H9 (cell line): ENCODE measurements at regions not wholly inside any gene's neighbourhood (a gene's known extent, or its start where the extent isn't known, plus 50 kb on each side); places are given as distances from the start of the nearest gene placed in this dataset.

ENCODE experiments used
- DNase-seq: peaks from one replicate; pipeline ENCODE4 v3.0.0-alpha.2; 2017
- H2AFZ ChIP-seq: one replicate; pipeline ENCODE4 v1.6.1; 2013; ENCODE audit warnings: mild to moderate bottlenecking, low read length, control low read depth, moderate library complexity
- H2AK5ac ChIP-seq: 2 replicates; pipeline ENCODE4 v1.6.1; 2013; ENCODE audit warnings: low read length, control low read depth, mixed read lengths; ENCODE audit not compliant: insufficient read length
- H2BK120ac ChIP-seq: one replicate; pipeline ENCODE4 v1.6.1; 2013; ENCODE audit warnings: low read depth, mild to moderate bottlenecking, low read length, control low read depth, inconsistent platforms; ENCODE audit not compliant: poor library complexity, severe bottlenecking
- H2BK12ac ChIP-seq: 2 replicates; pipeline ENCODE4 v1.6.1; 2013; ENCODE audit warnings: low read length, control low read depth, mixed read lengths, low read depth; ENCODE audit not compliant: insufficient read length
- H2BK15ac ChIP-seq: 2 replicates; pipeline ENCODE4 v1.6.1; 2013; ENCODE audit warnings: low read depth, low read length, control low read depth
- H2BK20ac ChIP-seq: one replicate; pipeline ENCODE4 v1.6.1; 2013; ENCODE audit warnings: low read depth, mild to moderate bottlenecking, low read length, control low read depth, inconsistent platforms; ENCODE audit not compliant: poor library complexity, severe bottlenecking
- H2BK5ac ChIP-seq: 2 replicates; pipeline ENCODE4 v1.6.1; 2013; ENCODE audit warnings: low read length, control low read depth, mixed read lengths; ENCODE audit not compliant: insufficient read length
- H3K14ac ChIP-seq: 2 replicates; pipeline ENCODE4 v1.6.1; 2013; ENCODE audit warnings: low read length, control low read depth; ENCODE audit not compliant: insufficient read depth
- H3K18ac ChIP-seq: 2 replicates; pipeline ENCODE4 v1.6.1; 2013; ENCODE audit warnings: low read depth, mild to moderate bottlenecking, mixed read lengths, low read length, control low read depth; ENCODE audit not compliant: insufficient read length
- H3K23ac ChIP-seq: 2 replicates; pipeline ENCODE4 v1.6.1; 2013; ENCODE audit warnings: low read length, control low read depth, mixed read lengths, low read depth; ENCODE audit not compliant: insufficient read length
- H3K23me2 ChIP-seq: 2 replicates; pipeline ENCODE4 v1.6.1; 2013; ENCODE audit warnings: low read depth, mild to moderate bottlenecking, mixed read lengths, low read length, control low read depth; ENCODE audit not compliant: insufficient read length, poor library complexity, severe bottlenecking
- H3K27ac ChIP-seq: 2 replicates; pipeline ENCODE4 v1.5.1; 2013; ENCODE audit warnings: low read length, control low read depth, mixed read lengths, low read depth; ENCODE audit not compliant: insufficient read length
- H3K27me3 ChIP-seq: 2 replicates; pipeline ENCODE4 v1.6.1; 2013; ENCODE audit warnings: low read length, control low read depth, inconsistent platforms; ENCODE audit not compliant: insufficient read depth
- H3K4ac ChIP-seq: 2 replicates; pipeline ENCODE4 v1.6.1; 2013; ENCODE audit warnings: low read depth, mild to moderate bottlenecking, control low read depth, inconsistent platforms, low read length, moderate library complexity
- H3K4me1 ChIP-seq: 2 replicates; pipeline ENCODE4 v1.6.1; 2013; ENCODE audit warnings: low read length, control low read depth, inconsistent platforms; ENCODE audit not compliant: insufficient read depth
- H3K4me2 ChIP-seq: 2 replicates; pipeline ENCODE4 v1.6.1; 2013; ENCODE audit warnings: low read length, control low read depth, mixed read lengths; ENCODE audit not compliant: insufficient read length, insufficient read depth
- H3K56ac ChIP-seq: 2 replicates; pipeline ENCODE4 v1.6.1; 2013; ENCODE audit warnings: low read depth, mild to moderate bottlenecking, mixed read lengths, low read length, control low read depth; ENCODE audit not compliant: insufficient read length
- H3K79me1 ChIP-seq: 2 replicates; pipeline ENCODE4 v1.6.1; 2013; ENCODE audit warnings: low read depth, mild to moderate bottlenecking, moderate library complexity, low read length, control low read depth, inconsistent platforms; ENCODE audit not compliant: insufficient read depth, poor library complexity, severe bottlenecking
- H3K79me2 ChIP-seq: 2 replicates; pipeline ENCODE4 v1.6.1; 2013; ENCODE audit warnings: low read length, control low read depth, inconsistent platforms; ENCODE audit not compliant: insufficient read depth
- H3K9ac ChIP-seq: 2 replicates; pipeline ENCODE4 v1.6.1; 2013; ENCODE audit warnings: low read length, control low read depth, mixed read lengths; ENCODE audit not compliant: insufficient read length; ENCODE audit errors: extremely low read depth
- H3K9me3 ChIP-seq: one replicate; pipeline ENCODE4 v1.6.1; 2013; ENCODE audit warnings: low read depth, low read length, inconsistent platforms; ENCODE audit not compliant: control insufficient read depth
- H3T11ph ChIP-seq: one replicate; pipeline ENCODE4 v1.6.1; 2013; ENCODE audit warnings: mild to moderate bottlenecking, low read length, control low read depth, inconsistent platforms
- H4K20me1 ChIP-seq: one replicate; pipeline ENCODE4 v1.6.1; 2013; ENCODE audit not compliant: control insufficient read depth, insufficient read length, insufficient read depth
- H4K5ac ChIP-seq: 2 replicates; pipeline ENCODE4 v1.6.1; 2013; ENCODE audit warnings: low read depth, mild to moderate bottlenecking, mixed read lengths, low read length, control low read depth; ENCODE audit not compliant: insufficient read length
- H4K8ac ChIP-seq: replicated peaks from 2 replicates; pipeline ENCODE4 v1.6.1; 2013; ENCODE audit warnings: low read length, control low read depth, mixed read lengths, low read depth; ENCODE audit not compliant: insufficient read length
- H4K91ac ChIP-seq: 2 replicates; pipeline ENCODE4 v1.6.1; 2013; ENCODE audit warnings: low read depth, mild to moderate bottlenecking, moderate library complexity, mixed read lengths, low read length, control low read depth; ENCODE audit not compliant: insufficient read length
- H3K27ac Mint-ChIP-seq, 3 experiments: 2 replicates in 2 of 3; 3 replicates in 1 of 3; pipeline ENCODE4 v1.8.0; 2020 to 2021; ENCODE audit warnings: mixed read lengths in 3 of 3, mild to moderate bottlenecking in 1 of 3, moderate library complexity in 1 of 3
- H3K27me3 Mint-ChIP-seq: 2 replicates; pipeline ENCODE4 v1.8.0; 2021; ENCODE audit warnings: low read depth, mild to moderate bottlenecking, moderate library complexity, mixed read lengths
- H3K36me3 Mint-ChIP-seq, 3 experiments: 2 replicates in 2 of 3; 3 replicates in 1 of 3; pipeline ENCODE4 v1.8.0; 2020 to 2021; ENCODE audit warnings: low read depth in 3 of 3, mixed read lengths in 3 of 3; ENCODE audit not compliant: insufficient read depth in 1 of 3
- H3K4me1 Mint-ChIP-seq, 2 experiments: 2 replicates each; pipeline ENCODE4 v1.8.0; 2020; ENCODE audit warnings: mixed read lengths in 2 of 2
- H3K4me3 Mint-ChIP-seq, 2 experiments: 2 replicates in 1 of 2; 3 replicates in 1 of 2; pipeline ENCODE4 v1.8.0; 2020 to 2021; ENCODE audit warnings: mild to moderate bottlenecking in 2 of 2, mixed read lengths in 2 of 2, moderate library complexity in 1 of 2
- H3K9me3 Mint-ChIP-seq, 2 experiments: 2 replicates in 1 of 2; 3 replicates in 1 of 2; pipeline ENCODE4 v1.8.0; 2020; ENCODE audit warnings: mild to moderate bottlenecking in 2 of 2, mixed read lengths in 2 of 2, moderate library complexity in 1 of 2
- CTCF ChIP-seq: fragments of 200-600 bp; sonication (generic); conservative IDR thresholded peaks from 3 replicates; pipeline ENCODE4 v1.8.0; 2021; ENCODE audit warnings: antibody characterized with exemption, mild to moderate bottlenecking
- WGBS: extraction: QIAGEN DNeasy Blood & Tissue Kit; methylation state at CpG from one replicate; pipeline ENCODE4 v1.1.7; 2013; ENCODE audit warnings: missing lambda C conversion rate, low lambda C conversion rate, mixed read lengths; ENCODE audit not compliant: insufficient read length; ENCODE audit errors: extremely low coverage; 5-methylcytosine and 5-hydroxymethylcytosine counted together

GRCh38 chr4:124155239-124155638 is 557.3 kb downstream of the ANKRD50 start:
- no peak overlapping the region for H2BK20ac ChIP-seq
- H3K56ac ChIP-seq, result no peak overlapping the region
- TF ChIP-seq CTCF, result no peak
- H3K9me3 ChIP-seq, result no peaks in the 10 kb centered on the region
- no peak for DNase-seq
- no peak overlapping the region for H2BK15ac ChIP-seq
- H4K5ac ChIP-seq, result no peak overlapping the region
- no peak overlapping the region for H3K27ac ChIP-seq
- no peak overlapping the region for H3K27ac Mint-ChIP-seq
- no peak overlapping the region for H3K9ac ChIP-seq
- H2BK120ac ChIP-seq, result no peak overlapping the region
- no peak overlapping the region for H2BK12ac ChIP-seq
- no peak overlapping the region for H3K4me2 ChIP-seq
- H3K4me1 ChIP-seq, result no peaks in the 10 kb centered on the region
- H3K79me2 ChIP-seq, result no peaks in the 10 kb centered on the region
- no peaks in the 10 kb centered on the region; the same call in 1 of the 2 replicates for H3K27me3 Mint-ChIP-seq
- no CpG with 5 or more reads among the region's 1 CpG for WGBS
- H4K91ac ChIP-seq, result no peak overlapping the region
- no peaks in the 10 kb centered on the region for H3K27me3 ChIP-seq
- no peaks in the 10 kb centered on the region for H4K20me1 ChIP-seq
- H3K9me3 Mint-ChIP-seq, result peaks cover 0 to 3% of the 10 kb centered on the region in 2 experiments; a peak in 2 of 5 replicates
- H3K23ac ChIP-seq, result no peak overlapping the region
- H3K18ac ChIP-seq, result no peak overlapping the region
- H3K4me3 Mint-ChIP-seq, result no peak overlapping the region
- no peak overlapping the region for H3K14ac ChIP-seq
- peaks cover 0 to 2% (median 1%) of the 10 kb centered on the region in 3 experiments; a peak in 2 of 7 replicates for H3K36me3 Mint-ChIP-seq
- H2AFZ ChIP-seq, result no peak overlapping the region
- H2BK5ac ChIP-seq, result no peak overlapping the region
- no peaks in the 10 kb centered on the region for H3K4me1 Mint-ChIP-seq
- H3K79me1 ChIP-seq, result no peaks in the 10 kb centered on the region
- no peak overlapping the region for H3K4ac ChIP-seq
- no peak overlapping the region for H4K8ac ChIP-seq
- H3K23me2 ChIP-seq, result no peaks in the 10 kb centered on the region
- H3T11ph ChIP-seq, result no peak overlapping the region
- no peak overlapping the region for H2AK5ac ChIP-seq
